ENCODE measurements at regions not wholly inside any gene's neighbourhood (a gene's known extent, or its start where the extent isn't known, plus 50 kb on each side); places are given as distances from the start of the nearest gene placed in this dataset.
"Not testable (repeated sequence)": the region's sequence is repeated elsewhere in the genome, so short reads cannot be mapped to it uniquely, and the experiment has no call there.

DNA sequence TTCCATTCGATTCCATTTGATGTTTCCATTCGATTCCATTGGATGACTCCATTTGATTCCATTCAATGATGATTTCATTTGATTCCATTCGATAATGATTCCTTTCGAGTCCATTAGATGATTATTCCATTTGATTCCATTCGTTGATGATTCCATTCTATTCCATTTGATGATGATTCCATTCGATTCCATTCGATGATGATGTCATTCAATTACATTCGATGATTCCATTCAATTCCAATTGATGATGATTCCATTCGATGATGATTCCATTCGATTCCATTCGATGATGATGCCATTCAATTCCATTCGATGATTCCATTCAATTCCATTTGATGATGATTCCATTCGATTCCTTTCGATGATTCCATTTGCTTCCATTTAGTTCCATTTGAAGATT lies 635.6 kb downstream of the TP53TG3F start:
- DNase-seq; ATAC-seq; intact Hi-C loops (cut with micrococcal nuclease): not testable (repeated sequence)

DNA sequence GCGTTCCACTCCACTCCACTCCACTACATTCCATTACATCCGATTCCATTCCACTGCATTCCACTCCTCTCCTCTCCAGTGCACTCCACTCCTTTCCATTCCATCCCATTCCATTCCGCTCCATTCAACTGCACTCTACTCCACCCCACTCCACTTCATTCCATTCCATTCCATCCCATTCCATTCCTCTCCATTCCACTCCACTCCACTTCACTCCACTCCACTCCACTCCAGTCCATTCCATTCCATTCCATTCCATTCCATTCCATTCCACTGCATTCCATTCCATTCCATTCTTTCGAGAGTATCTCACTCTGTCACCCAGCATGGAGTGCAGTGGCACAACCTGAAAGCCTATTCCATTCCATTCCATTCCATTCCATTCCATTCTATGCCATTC lies 637.5 kb downstream of the TP53TG3F start:
- DNase-seq, ATAC-seq: not testable (repeated sequence)

DNA sequence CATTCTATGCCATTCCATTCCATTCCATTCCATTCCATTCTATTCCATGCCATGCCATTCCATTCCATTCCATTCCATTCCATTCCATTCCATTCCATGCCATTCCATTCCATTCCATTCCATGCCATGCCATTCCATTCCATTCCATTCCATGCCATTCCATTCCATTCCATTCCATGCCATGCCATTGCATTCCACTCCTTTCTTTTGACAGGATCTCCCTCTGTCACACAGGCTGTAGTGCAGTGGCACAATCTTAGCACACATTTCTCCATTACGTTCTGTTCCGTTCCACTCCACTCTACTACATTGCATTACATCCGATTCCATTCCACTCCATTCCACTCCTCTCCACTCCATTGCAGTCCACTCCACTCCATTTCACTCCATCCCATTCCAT lies 637.9 kb downstream of the TP53TG3F start:
- ATAC-seq; intact Hi-C loops (cut with micrococcal nuclease); DNase-seq: not testable (repeated sequence)

More for the DNA sequence above, 637.5 kb downstream of the TP53TG3F start:
- intact Hi-C loops (cut with micrococcal nuclease), result not testable (repeated sequence)

GRCh38 chr16:34098033-34098432 lies 638.6 kb downstream of the TP53TG3F start:
- ATAC-seq; DNase-seq; intact Hi-C loops (cut with micrococcal nuclease): not testable (repeated sequence)

GRCh38 chr16:34099028-34099427 lies 639.6 kb downstream of the TP53TG3F start:
- ATAC-seq; DNase-seq; intact Hi-C loops (cut with micrococcal nuclease): not testable (repeated sequence)

Measured in left ventricle myocardium superior (tissue), 1 donor.